NB4 (cell line): ENCODE measurements at regions not wholly inside any gene's neighbourhood (a gene's known extent, or its start where the extent isn't known, plus 50 kb on each side); places are given as distances from the start of the nearest gene placed in this dataset.

Source experiments
- CTCF ChIP-seq: IDR thresholded peaks from one replicate; pipeline ENCODE4 v1.5.1; 2012; ENCODE audit warnings: low read depth, low read length
- MAX ChIP-seq: IDR thresholded peaks from 2 replicates; pipeline ENCODE4 v1.6.1; 2011; ENCODE audit warnings: low read depth, low read length
- MYC ChIP-seq: IDR thresholded peaks from 2 replicates; pipeline ENCODE4 v1.6.1; 2011; ENCODE audit warnings: low read depth, low read length
- POLR2A ChIP-seq: IDR thresholded peaks from 2 replicates; pipeline ENCODE4 v1.6.1; 2011; ENCODE audit warnings: mild to moderate bottlenecking; ENCODE audit not compliant: insufficient read length; ENCODE audit errors: extremely low read depth

DNA sequence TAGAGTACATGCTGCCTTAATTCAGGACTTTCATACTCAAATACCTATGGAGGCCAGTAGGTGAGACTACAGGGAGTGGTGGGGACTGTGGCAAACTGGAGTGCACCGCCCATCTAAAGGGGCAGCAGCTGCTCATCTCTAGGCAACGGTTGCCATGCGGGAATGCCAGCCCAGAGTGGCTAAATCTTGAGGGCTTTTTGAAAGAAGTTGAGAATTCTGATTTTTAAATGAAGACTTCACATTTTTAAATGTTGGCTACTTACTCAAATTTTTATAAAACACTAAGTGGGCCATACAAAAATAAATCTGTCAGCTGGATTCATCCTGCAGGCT, 90.8 kb upstream of the PRR23E start:
- TF ChIP-seq CTCF, result no peak
- no peak for TF ChIP-seq MAX
- no peak for TF ChIP-seq POLR2A
- no peak for TF ChIP-seq MYC
